IMR-90 (cell line): ENCODE measurements at regions not wholly inside any gene's neighbourhood (a gene's known extent, or its start where the extent isn't known, plus 50 kb on each side); places are given as distances from the start of the nearest gene placed in this dataset.

Experiments
- ATAC-seq: fragments of 200-7000 bp; cut with Tn5 transposase; 2 replicates; pipeline ENCODE4 v1.9.1; 2020; ENCODE audit warnings: low read depth, mild to moderate bottlenecking, moderate library complexity
- BruUV-seq: library from RNA; stranded (reverse); fragments of 400-500 nt; replicated peaks from 2 replicates; lab custom pipeline; 2021; lab: Mats Ljungman, UMichigan
- CTCF ChIA-PET: fragments of 300-600 bp; formaldehyde crosslinking; extraction: SDS; loops from one replicate; lab custom pipeline; 2021; ENCODE audit warnings: antibody characterized with exemption; lab: Yijun Ruan, JAX
- POLR2A ChIA-PET: fragments of 300-600 bp; sonication (Branson Sonifier 250); formaldehyde crosslinking; loops from one replicate; lab custom pipeline; 2022; ENCODE audit warnings: antibody characterized with exemption; ENCODE audit not compliant: unreplicated experiment; lab: Charles Lee
- DNase-seq: peaks from one replicate; pipeline ENCODE4 v3.0.0; 2013
- H2AFZ ChIP-seq: replicated peaks from 2 replicates; pipeline ENCODE3; 2013; ENCODE audit warnings: low read length, mild to moderate bottlenecking; ENCODE audit not compliant: poor library complexity
- H2AK5ac ChIP-seq: 2 replicates; pipeline ENCODE4 v1.6.1; 2013; ENCODE audit warnings: low read depth, low read length, inconsistent platforms
- H2AK9ac ChIP-seq: replicated peaks from 2 replicates; pipeline ENCODE3; 2013; ENCODE audit warnings: mild to moderate bottlenecking, low read depth, low read length, moderate library complexity; ENCODE audit not compliant: poor library complexity
- H2BK120ac ChIP-seq: 2 replicates; pipeline ENCODE4 v1.6.1; 2013; ENCODE audit warnings: low read depth, low read length, inconsistent platforms
- H2BK15ac ChIP-seq: 3 replicates; pipeline ENCODE4 v1.6.1; 2013; ENCODE audit warnings: low read depth, low read length, inconsistent platforms
- H2BK20ac ChIP-seq: 2 replicates; pipeline ENCODE4 v1.6.1; 2013; ENCODE audit warnings: low read depth, mild to moderate bottlenecking, inconsistent platforms, low read length, moderate library complexity
- H2BK5ac ChIP-seq: 2 replicates; pipeline ENCODE4 v1.6.1; 2013; ENCODE audit warnings: mild to moderate bottlenecking, low read depth, low read length, inconsistent platforms; ENCODE audit not compliant: poor library complexity, severe bottlenecking
- H3K14ac ChIP-seq: replicated peaks from 2 replicates; pipeline ENCODE4 v1.6.1; 2013; ENCODE audit warnings: low read depth, low read length, inconsistent platforms
- H3K18ac ChIP-seq: 2 replicates; pipeline ENCODE4 v1.6.1; 2013; ENCODE audit warnings: low read depth, low read length, control low read depth
- H3K23ac ChIP-seq: 2 replicates; pipeline ENCODE4 v1.6.1; 2013; ENCODE audit warnings: low read depth, low read length, inconsistent platforms
- H3K27ac ChIP-seq: 2 replicates; pipeline ENCODE4 v1.5.1; 2013; ENCODE audit warnings: mild to moderate bottlenecking, control low read depth, low read length; ENCODE audit not compliant: insufficient read depth
- H3K27me3 ChIP-seq: 2 replicates; pipeline ENCODE4 v1.6.1; 2013; ENCODE audit warnings: low read length; ENCODE audit not compliant: control insufficient read depth, insufficient read depth
- H3K36me3 ChIP-seq: 2 replicates; pipeline ENCODE4 v1.6.1; 2013; ENCODE audit warnings: low read length, mixed read lengths; ENCODE audit not compliant: control insufficient read depth, insufficient read depth
- H3K4ac ChIP-seq: 2 replicates; pipeline ENCODE4 v1.6.1; 2013; ENCODE audit warnings: low read depth, low read length, inconsistent platforms
- H3K4me1 ChIP-seq: 2 replicates; pipeline ENCODE4 v1.6.1; 2013; ENCODE audit warnings: low read length, mixed read lengths; ENCODE audit not compliant: control insufficient read depth, insufficient read depth
- H3K4me2 ChIP-seq: 2 replicates; pipeline ENCODE4 v1.6.1; 2013; ENCODE audit warnings: low read depth, mild to moderate bottlenecking, control low read depth, low read length, moderate library complexity
- H3K4me3 ChIP-seq: 2 replicates; pipeline ENCODE4 v1.5.1; 2013; ENCODE audit warnings: low read depth, mild to moderate bottlenecking, control low read depth, low read length, moderate library complexity; ENCODE audit not compliant: insufficient read depth
- H3K56ac ChIP-seq: 2 replicates; pipeline ENCODE4 v1.6.1; 2013; ENCODE audit warnings: low read length, inconsistent platforms; ENCODE audit not compliant: insufficient read depth; ENCODE audit errors: extremely low read depth
- H3K79me1 ChIP-seq, 2 experiments: 2 replicates each; pipeline ENCODE4 v1.6.1; 2013; ENCODE audit warnings: low read length in 2 of 2, inconsistent platforms in 1 of 2, low read depth in 1 of 2
- H3K9ac ChIP-seq: 2 replicates; pipeline ENCODE4 v1.6.1; 2013; ENCODE audit warnings: low read depth, low read length, control low read depth
- H3K9me1 ChIP-seq: 2 replicates; pipeline ENCODE4 v1.6.1; 2013; ENCODE audit warnings: low read length, inconsistent platforms; ENCODE audit not compliant: insufficient read depth
- H3K9me3 ChIP-seq: 2 replicates; pipeline ENCODE4 v1.6.1; 2013; ENCODE audit warnings: low read length; ENCODE audit not compliant: control insufficient read depth, insufficient read depth
- H4K20me1 ChIP-seq: 2 replicates; pipeline ENCODE4 v1.6.1; 2013; ENCODE audit warnings: low read length, inconsistent platforms; ENCODE audit not compliant: insufficient read depth
- H4K5ac ChIP-seq: 2 replicates; pipeline ENCODE4 v1.6.1; 2013; ENCODE audit warnings: mild to moderate bottlenecking, low read depth, low read length, control low read depth
- H4K8ac ChIP-seq, 2 experiments: 2 replicates each; pipeline ENCODE4 v1.6.1; 2013; ENCODE audit warnings: low read depth in 2 of 2, low read length in 2 of 2, control low read depth in 1 of 2, inconsistent platforms in 1 of 2
- H4K91ac ChIP-seq: 2 replicates; pipeline ENCODE4 v1.6.1; 2013; ENCODE audit warnings: low read depth, low read length, inconsistent platforms; ENCODE audit not compliant: insufficient read depth
- BHLHE40 ChIP-seq: fragments of 150-350 bp; IDR thresholded peaks from 2 replicates; pipeline ENCODE4 v1.6.1; 2016; ENCODE audit warnings: mild to moderate bottlenecking, low read depth, low read length
- CEBPB ChIP-seq: IDR thresholded peaks from 2 replicates; pipeline ENCODE4 v1.6.1; 2012; ENCODE audit warnings: low read depth, low read length, improper control_type of control experiment
- CHD1 ChIP-seq: IDR thresholded peaks from 2 replicates; pipeline ENCODE4 v1.6.1; 2012; ENCODE audit warnings: low read depth, low read length, improper control_type of control experiment
- FOS ChIP-seq: fragments of 150-350 bp; IDR thresholded peaks from 2 replicates; pipeline ENCODE4 v1.6.1; 2016; ENCODE audit warnings: low read depth, low read length
- MAFK ChIP-seq: IDR thresholded peaks from 2 replicates; pipeline ENCODE4 v1.6.1; 2012; ENCODE audit warnings: low read depth, low read length, improper control_type of control experiment
- MAZ ChIP-seq: IDR thresholded peaks from 2 replicates; pipeline ENCODE4 v1.6.1; 2012; ENCODE audit warnings: low read depth, mild to moderate bottlenecking, low read length, improper control_type of control experiment, moderate library complexity, borderline replicate concordance
- MXI1 ChIP-seq: IDR thresholded peaks from 2 replicates; pipeline ENCODE4 v1.6.1; 2012; ENCODE audit warnings: low read depth, mild to moderate bottlenecking, low read length, moderate library complexity, borderline replicate concordance
- NFE2L2 ChIP-seq: fragments of 150-350 bp; IDR thresholded peaks from 2 replicates; pipeline ENCODE4 v1.6.1; 2016; ENCODE audit warnings: low read depth, mild to moderate bottlenecking, low read length
- POLR2A ChIP-seq: IDR thresholded peaks from 2 replicates; pipeline ENCODE4 v1.6.1; 2012; ENCODE audit warnings: mild to moderate bottlenecking, low read depth, low read length
- RAD21 ChIP-seq: IDR thresholded peaks from 2 replicates; pipeline ENCODE4 v1.6.1; 2012; ENCODE audit warnings: low read length, improper control_type of control experiment
- RCOR1 ChIP-seq: IDR thresholded peaks from 2 replicates; pipeline ENCODE4 v1.6.1; 2012; ENCODE audit warnings: mild to moderate bottlenecking, low read length, improper control_type of control experiment; ENCODE audit not compliant: insufficient replicate concordance
- RFX5 ChIP-seq: IDR thresholded peaks from 2 replicates; pipeline ENCODE4 v1.8.0; 2012; ENCODE audit warnings: low read depth, mild to moderate bottlenecking, low read length, moderate library complexity
- SMC3 ChIP-seq: fragments of 150-350 bp; IDR thresholded peaks from 2 replicates; pipeline ENCODE4 v1.6.1; 2016; ENCODE audit warnings: low read depth, mild to moderate bottlenecking, antibody characterized with exemption, low read length, moderate library complexity
- WGBS, 2 experiments: methylation state at CpG; one replicate each; pipeline versions ENCODE4 v1.1.5 to v1.1.7; 2013; ENCODE audit warnings: missing lambda C conversion rate in 2 of 2; ENCODE audit not compliant: insufficient read length in 1 of 2; ENCODE audit errors: extremely low coverage in 2 of 2; 5-methylcytosine and 5-hydroxymethylcytosine counted together
- dilution Hi-C: fragments of 300-500 bp; cut with HindIII; formaldehyde crosslinking; loops from one replicate; pipeline ENCODE4 v1.14.3; 2018; ENCODE audit warnings: low sequenced_read_pairs; ENCODE audit not compliant: unreplicated experiment
- in situ Hi-C: fragments of 300-500 bp; cut with MboI; formaldehyde crosslinking; loops from 3 replicates; pipeline ENCODE4 v1.14.3; 2019; ENCODE audit warnings: low sequenced_read_pairs, inconsistent platforms, mixed read lengths
- intact Hi-C: fragments of 100-400 bp; cut with micrococcal nuclease; formaldehyde crosslinking; loops from 2 replicates; pipeline ENCODE4 v1.10.0; 2022
- TF ChIP-seq, protein P1 (sequence below): fragments of 150-350 bp; IDR thresholded peaks from 2 replicates; pipeline ENCODE4 v1.6.1; 2016; ENCODE audit warnings: low read depth, mild to moderate bottlenecking, low read length, moderate library complexity, borderline replicate concordance
- TF ChIP-seq, protein P2 (sequence below): conservative IDR thresholded peaks from 2 replicates; pipeline ENCODE4 v1.5.1; 2012; ENCODE audit warnings: mild to moderate bottlenecking, low read depth, low read length, improper control_type of control experiment
- TF ChIP-seq, protein P3 (sequence below): fragments of 150-350 bp; IDR thresholded peaks from 2 replicates; pipeline ENCODE4 v1.6.1; 2017; ENCODE audit warnings: mild to moderate bottlenecking, antibody characterized with exemption, low read length, low read depth

DNA sequence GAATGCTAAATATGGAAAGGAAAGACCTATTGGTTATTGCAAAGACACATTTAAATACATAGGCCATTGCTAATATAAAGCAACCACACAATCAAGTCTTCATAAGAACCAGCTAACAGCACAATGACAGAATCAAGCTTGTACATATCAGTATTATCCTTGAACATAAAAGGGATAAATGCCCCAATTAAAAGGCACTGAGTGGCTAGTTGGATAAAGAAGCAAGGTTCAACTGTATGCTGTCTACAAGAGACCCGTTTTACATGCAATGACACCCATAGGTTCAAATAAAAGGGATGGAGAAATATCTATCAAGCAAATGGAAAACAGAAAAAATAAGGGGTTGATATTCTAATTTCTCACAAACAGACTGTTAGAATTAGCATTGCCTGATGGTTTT is 706.1 kb downstream of the EPHA3 start:
- Histone ChIP-seq H3K9ac (no peak overlapping the region), H3K4me2 (no peak overlapping the region), H2AK5ac (no peak overlapping the region), H3K36me3 (no peaks in the 10 kb centered on the region), H2BK5ac (no peak overlapping the region), H2AFZ (no peak overlapping the region), H2BK20ac (no peak overlapping the region), H3K79me1 (no peaks in the 10 kb centered on the region), H3K4me3 (no peak overlapping the region), H3K4me1 (no peaks in the 10 kb centered on the region), H4K20me1 (no peaks in the 10 kb centered on the region), H3K27me3 (no peaks in the 10 kb centered on the region), H4K8ac (no peak overlapping the region), H3K4ac (no peak overlapping the region), H3K18ac (no peak overlapping the region), H2AK9ac (no peak overlapping the region), H3K9me1 (no peaks in the 10 kb centered on the region), H3K14ac (no peak overlapping the region), H3K9me3 (peaks cover 10% of the 10 kb centered on the region), H3K27ac (no peak overlapping the region), H4K91ac (no peak overlapping the region), H2BK15ac (no peak overlapping the region), H3K23ac (no peak overlapping the region), H4K5ac (no peak overlapping the region), H2BK120ac (no peak overlapping the region), H3K56ac (no peak overlapping the region)
- ChIA-PET CTCF (no interaction called here), POLR2A (interaction anchor here (1.0 kb wide), 1 partner anchor 10 kb away, joined by 3 read pairs; no protein-coding TSS in a partner anchor)
- dilution Hi-C loops, result no loop called here
- in situ Hi-C loops, result no loop called here
- DNase-seq (no peak), ATAC-seq (no peak)
- TF ChIP-seq CEBPB (no peak), RAD21 (no peak), BHLHE40 (no peak), POLR2A (no peak), CHD1 (no peak), RFX5 (no peak), RCOR1 (no peak), MAFK (no peak), NFE2L2 (no peak), MXI1 (no peak), MAZ (no peak), FOS (no peak), SMC3 (no peak)
- TF ChIP-seq, protein P1, sequence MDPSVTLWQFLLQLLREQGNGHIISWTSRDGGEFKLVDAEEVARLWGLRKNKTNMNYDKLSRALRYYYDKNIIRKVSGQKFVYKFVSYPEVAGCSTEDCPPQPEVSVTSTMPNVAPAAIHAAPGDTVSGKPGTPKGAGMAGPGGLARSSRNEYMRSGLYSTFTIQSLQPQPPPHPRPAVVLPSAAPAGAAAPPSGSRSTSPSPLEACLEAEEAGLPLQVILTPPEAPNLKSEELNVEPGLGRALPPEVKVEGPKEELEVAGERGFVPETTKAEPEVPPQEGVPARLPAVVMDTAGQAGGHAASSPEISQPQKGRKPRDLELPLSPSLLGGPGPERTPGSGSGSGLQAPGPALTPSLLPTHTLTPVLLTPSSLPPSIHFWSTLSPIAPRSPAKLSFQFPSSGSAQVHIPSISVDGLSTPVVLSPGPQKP, result no peak
- TF ChIP-seq, protein P2, sequence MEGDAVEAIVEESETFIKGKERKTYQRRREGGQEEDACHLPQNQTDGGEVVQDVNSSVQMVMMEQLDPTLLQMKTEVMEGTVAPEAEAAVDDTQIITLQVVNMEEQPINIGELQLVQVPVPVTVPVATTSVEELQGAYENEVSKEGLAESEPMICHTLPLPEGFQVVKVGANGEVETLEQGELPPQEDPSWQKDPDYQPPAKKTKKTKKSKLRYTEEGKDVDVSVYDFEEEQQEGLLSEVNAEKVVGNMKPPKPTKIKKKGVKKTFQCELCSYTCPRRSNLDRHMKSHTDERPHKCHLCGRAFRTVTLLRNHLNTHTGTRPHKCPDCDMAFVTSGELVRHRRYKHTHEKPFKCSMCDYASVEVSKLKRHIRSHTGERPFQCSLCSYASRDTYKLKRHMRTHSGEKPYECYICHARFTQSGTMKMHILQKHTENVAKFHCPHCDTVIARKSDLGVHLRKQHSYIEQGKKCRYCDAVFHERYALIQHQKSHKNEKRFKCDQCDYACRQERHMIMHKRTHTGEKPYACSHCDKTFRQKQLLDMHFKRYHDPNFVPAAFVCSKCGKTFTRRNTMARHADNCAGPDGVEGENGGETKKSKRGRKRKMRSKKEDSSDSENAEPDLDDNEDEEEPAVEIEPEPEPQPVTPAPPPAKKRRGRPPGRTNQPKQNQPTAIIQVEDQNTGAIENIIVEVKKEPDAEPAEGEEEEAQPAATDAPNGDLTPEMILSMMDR, result no peak
- TF ChIP-seq, protein P3, sequence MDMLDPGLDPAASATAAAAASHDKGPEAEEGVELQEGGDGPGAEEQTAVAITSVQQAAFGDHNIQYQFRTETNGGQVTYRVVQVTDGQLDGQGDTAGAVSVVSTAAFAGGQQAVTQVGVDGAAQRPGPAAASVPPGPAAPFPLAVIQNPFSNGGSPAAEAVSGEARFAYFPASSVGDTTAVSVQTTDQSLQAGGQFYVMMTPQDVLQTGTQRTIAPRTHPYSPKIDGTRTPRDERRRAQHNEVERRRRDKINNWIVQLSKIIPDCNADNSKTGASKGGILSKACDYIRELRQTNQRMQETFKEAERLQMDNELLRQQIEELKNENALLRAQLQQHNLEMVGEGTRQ, result no peak
- intact Hi-C loops, result no loop called here
- WGBS, 2 experiments, result no CpG with 5 or more reads among the region's 1 CpG
- no TSS peak for BruUV-seq
